ENCODE measurements at regions not wholly inside any gene's neighbourhood (a gene's known extent, or its start where the extent isn't known, plus 50 kb on each side); places are given as distances from the start of the nearest gene placed in this dataset.

DNA sequence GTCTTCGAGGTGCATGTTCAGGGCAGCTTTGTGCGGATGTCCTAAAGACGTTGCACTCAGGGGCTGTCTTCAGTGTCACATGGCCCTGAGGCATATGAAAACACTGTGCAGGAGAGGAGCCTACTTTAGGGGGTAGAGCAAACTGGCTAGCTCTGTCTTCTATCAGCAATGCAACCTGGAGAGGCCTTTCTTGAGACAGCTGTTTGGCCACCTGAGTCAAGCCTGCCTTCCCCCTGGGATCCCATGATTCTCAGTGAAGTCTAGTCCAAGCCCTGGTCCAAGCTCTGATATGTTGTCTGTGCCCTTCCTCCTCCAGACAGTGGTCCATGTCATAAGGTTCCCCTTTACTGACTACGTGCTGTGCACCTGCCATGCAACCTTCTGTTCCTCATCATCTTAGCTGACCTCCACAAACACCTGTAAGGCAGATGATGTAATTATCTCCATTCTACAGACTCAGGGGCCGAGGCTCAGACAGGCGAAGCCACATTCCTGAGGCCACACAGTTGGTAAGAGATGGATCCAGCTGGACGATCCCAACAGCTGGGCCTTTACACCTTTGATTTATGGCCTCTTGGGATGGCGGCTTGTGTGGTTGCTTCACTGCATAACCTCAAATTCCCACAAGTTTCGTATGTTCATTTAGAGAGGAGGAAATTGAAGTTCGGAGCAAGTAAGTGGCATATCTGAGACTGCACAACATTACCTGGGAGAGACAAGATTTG lies 109.9 kb downstream of the COPS8 start:
- DNase-seq (ENCODE audit: low spot score), result no peak
- ChIA-PET CTCF (no interaction called here), POLR2A (ENCODE audit: low non-redundant PET) (no interaction called here)
- Histone ChIP-seq H3K4me3 (ENCODE audit: low read depth, low read length, poor library complexity, severe bottlenecking) (no peak overlapping the region), H3K9me3 (ENCODE audit: low read depth, low read length, poor library complexity, severe bottlenecking) (no peaks in the 10 kb centered on the region), H3K27ac (ENCODE audit: low read depth, low read length, poor library complexity, severe bottlenecking) (no peak overlapping the region), H3K27me3 (replicated peaks; ENCODE audit: insufficient read depth, low read depth, low read length, poor library complexity) (no peaks in the 10 kb centered on the region), H3K36me3 (ENCODE audit: insufficient read depth, low read length, poor library complexity, severe bottlenecking) (no peaks in the 10 kb centered on the region), H3K4me1 (ENCODE audit: insufficient read depth, low read length, poor library complexity, severe bottlenecking) (no peaks in the 10 kb centered on the region)
- intact Hi-C loops (cut with micrococcal nuclease; ENCODE audit: unreplicated experiment), result no loop called here
- TF ChIP-seq, protein P1, sequence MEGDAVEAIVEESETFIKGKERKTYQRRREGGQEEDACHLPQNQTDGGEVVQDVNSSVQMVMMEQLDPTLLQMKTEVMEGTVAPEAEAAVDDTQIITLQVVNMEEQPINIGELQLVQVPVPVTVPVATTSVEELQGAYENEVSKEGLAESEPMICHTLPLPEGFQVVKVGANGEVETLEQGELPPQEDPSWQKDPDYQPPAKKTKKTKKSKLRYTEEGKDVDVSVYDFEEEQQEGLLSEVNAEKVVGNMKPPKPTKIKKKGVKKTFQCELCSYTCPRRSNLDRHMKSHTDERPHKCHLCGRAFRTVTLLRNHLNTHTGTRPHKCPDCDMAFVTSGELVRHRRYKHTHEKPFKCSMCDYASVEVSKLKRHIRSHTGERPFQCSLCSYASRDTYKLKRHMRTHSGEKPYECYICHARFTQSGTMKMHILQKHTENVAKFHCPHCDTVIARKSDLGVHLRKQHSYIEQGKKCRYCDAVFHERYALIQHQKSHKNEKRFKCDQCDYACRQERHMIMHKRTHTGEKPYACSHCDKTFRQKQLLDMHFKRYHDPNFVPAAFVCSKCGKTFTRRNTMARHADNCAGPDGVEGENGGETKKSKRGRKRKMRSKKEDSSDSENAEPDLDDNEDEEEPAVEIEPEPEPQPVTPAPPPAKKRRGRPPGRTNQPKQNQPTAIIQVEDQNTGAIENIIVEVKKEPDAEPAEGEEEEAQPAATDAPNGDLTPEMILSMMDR (conservative IDR thresholded peaks at IDR 0.05; ENCODE audit: low read depth, low read length), result no peak
- no peak for TF ChIP-seq EZH2 (IDR thresholded peaks at IDR 0.05; ENCODE audit: borderline replicate concordance, low read depth, low read length, poor library complexity, severe bottlenecking)
- BruUV-seq (replicated peaks), result no TSS peak

DNA sequence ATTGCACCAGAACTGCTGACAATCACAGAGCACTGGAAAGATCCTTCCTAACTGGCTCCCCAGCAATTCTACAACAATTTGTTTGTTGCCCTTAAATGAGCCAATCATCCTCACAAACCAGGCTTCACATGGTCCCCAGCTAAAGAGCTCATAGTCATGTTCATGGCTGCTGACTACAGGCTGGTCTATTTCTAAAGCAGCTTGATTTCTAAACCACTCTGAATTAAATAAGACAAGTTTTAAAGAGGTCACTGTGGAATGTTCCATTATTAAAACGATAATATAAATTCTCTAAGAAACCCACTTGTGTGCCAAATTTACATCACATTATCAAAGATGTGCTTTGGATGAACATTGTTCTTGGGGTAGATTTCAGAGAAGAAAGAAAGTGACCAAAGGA lies 110.7 kb downstream of the COPS8 start:
- Histone ChIP-seq H3K9me3 (ENCODE audit: low read depth, low read length, poor library complexity, severe bottlenecking) (no peaks in the 10 kb centered on the region), H3K27ac (ENCODE audit: low read depth, low read length, poor library complexity, severe bottlenecking) (no peak overlapping the region), H3K4me3 (ENCODE audit: low read depth, low read length, poor library complexity, severe bottlenecking) (no peak overlapping the region), H3K4me1 (ENCODE audit: insufficient read depth, low read length, poor library complexity, severe bottlenecking) (no peaks in the 10 kb centered on the region), H3K27me3 (replicated peaks; ENCODE audit: insufficient read depth, low read depth, low read length, poor library complexity) (no peaks in the 10 kb centered on the region), H3K36me3 (ENCODE audit: insufficient read depth, low read length, poor library complexity, severe bottlenecking) (no peaks in the 10 kb centered on the region)
- no TSS peak for BruUV-seq (replicated peaks)
- DNase-seq (ENCODE audit: low spot score), result no peak
- CTCF ChIA-PET, result no interaction called here
- no peak for TF ChIP-seq EZH2 (IDR thresholded peaks at IDR 0.05; ENCODE audit: borderline replicate concordance, low read depth, low read length, poor library complexity, severe bottlenecking)
- TF ChIP-seq, protein P1 (conservative IDR thresholded peaks at IDR 0.05; ENCODE audit: low read depth, low read length), result no peak
- intact Hi-C loops (cut with micrococcal nuclease; ENCODE audit: unreplicated experiment), result no loop called here
- POLR2A ChIA-PET (ENCODE audit: low non-redundant PET), result no interaction called here

DNA sequence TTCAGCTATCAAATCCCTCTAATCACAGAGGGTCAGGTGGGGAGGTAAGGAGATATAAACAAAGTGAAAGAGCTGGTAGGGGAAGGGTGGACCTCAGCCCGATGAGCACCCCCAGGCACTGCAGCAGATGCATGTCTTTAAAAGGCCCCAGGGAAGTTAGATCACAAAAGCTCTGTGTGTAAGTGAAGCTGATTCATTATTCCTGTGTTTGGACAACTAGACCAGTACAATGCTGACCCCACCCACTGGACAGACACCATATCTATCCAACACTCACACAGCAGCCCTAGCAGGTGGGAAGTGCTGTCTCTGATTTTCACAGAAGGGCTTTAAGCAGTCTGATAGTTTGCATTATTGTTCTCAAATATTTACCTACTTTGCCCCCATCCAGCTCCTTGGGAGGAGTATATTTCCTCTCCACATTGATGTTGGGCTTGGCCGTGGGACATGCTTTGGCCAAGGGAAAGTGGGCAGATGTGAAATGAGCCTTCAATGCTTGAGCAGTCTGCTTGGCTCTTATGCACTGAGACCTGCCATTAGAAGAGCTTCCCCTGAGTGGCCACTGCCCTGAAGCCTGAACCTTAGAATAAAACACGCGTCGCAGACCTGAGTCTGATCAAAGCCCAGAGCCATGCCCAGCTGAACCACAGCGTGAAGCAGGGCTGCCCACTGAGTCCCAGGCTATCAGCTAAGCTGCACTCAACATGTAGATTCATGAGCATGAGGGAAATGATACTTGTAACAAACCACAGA lies 111.4 kb downstream of the COPS8 start:
- H3K36me3 ChIP-seq (ENCODE audit: insufficient read depth, low read length, poor library complexity, severe bottlenecking), result no peaks in the 10 kb centered on the region
- H3K4me3 ChIP-seq (ENCODE audit: low read depth, low read length, poor library complexity, severe bottlenecking), result no peak overlapping the region
- ChIA-PET POLR2A (ENCODE audit: low non-redundant PET) (no interaction called here), CTCF (no interaction called here)
- TF ChIP-seq, protein P1 (conservative IDR thresholded peaks at IDR 0.05; ENCODE audit: low read depth, low read length), result no peak
- TF ChIP-seq EZH2 (IDR thresholded peaks at IDR 0.05; ENCODE audit: borderline replicate concordance, low read depth, low read length, poor library complexity, severe bottlenecking), result no peak
- no peaks in the 10 kb centered on the region for H3K9me3 ChIP-seq (ENCODE audit: low read depth, low read length, poor library complexity, severe bottlenecking)
- no peak overlapping the region for H3K27ac ChIP-seq (ENCODE audit: low read depth, low read length, poor library complexity, severe bottlenecking)
- H3K27me3 ChIP-seq (replicated peaks; ENCODE audit: insufficient read depth, low read depth, low read length, poor library complexity), result no peaks in the 10 kb centered on the region
- intact Hi-C loops (cut with micrococcal nuclease; ENCODE audit: unreplicated experiment), result no loop called here
- H3K4me1 ChIP-seq (ENCODE audit: insufficient read depth, low read length, poor library complexity, severe bottlenecking), result no peaks in the 10 kb centered on the region
- BruUV-seq (replicated peaks), result no TSS peak
- DNase-seq (ENCODE audit: low spot score), result no peak

Measured in A673 (cell line).